Adrenal gland (tissue), 9 donors: ENCODE measurements at regions not wholly inside any gene's neighbourhood (a gene's known extent, or its start where the extent isn't known, plus 50 kb on each side); places are given as distances from the start of the nearest gene placed in this dataset.

ENCODE experiments used
- DNase-seq, 7 donors: peaks; one replicate each; pipeline ENCODE4 v3.0.0-alpha.2; 2019 to 2020
- H3K27ac ChIP-seq, 5 donors: fragments of 200-600 bp; sonication (generic) in 4 of 5; 1 replicate in 3 of 5; 2 replicates in 2 of 5; pipeline versions ENCODE4 v1.5.1 to v1.8.0; 2016 to 2020; ENCODE audit warnings: mild to moderate bottlenecking in 1 of 5
- H3K27me3 ChIP-seq: fragments of 200-600 bp; 2 replicates; pipeline ENCODE4 v1.8.0; 2021
- H3K36me3 ChIP-seq, 2 donors: fragments of 200-600 bp; replicated peaks in 1 of 2; 1 replicate in 1 of 2; 2 replicates in 1 of 2; pipeline versions ENCODE4 v1.5.1 to v1.8.0; 2018 to 2022
- H3K4me1 ChIP-seq, 2 donors: fragments of 200-600 bp; replicated peaks in 1 of 2; 1 replicate in 1 of 2; 2 replicates in 1 of 2; pipeline versions ENCODE4 v1.5.1 to v1.8.0; 2018 to 2021
- H3K4me3 ChIP-seq, 4 donors: fragments of 200-600 bp; sonication (generic) in 3 of 4; one replicate each; pipeline ENCODE4 v1.5.1; 2016 to 2018
- H3K9me3 ChIP-seq, 3 donors: fragments of 200-600 bp; sonication (generic) in 1 of 3; replicated peaks in 1 of 3; 1 replicate in 2 of 3; 2 replicates in 1 of 3; pipeline versions ENCODE4 v1.5.1 to v1.8.0; 2016 to 2021
- CTCF ChIP-seq, 6 experiments: fragments of 450-650 bp in 4 of 6; fragments of 200-600 bp in 2 of 6; sonication (generic) in 1 of 6; IDR thresholded peaks; 1 replicate in 5 of 6; 2 replicates in 1 of 6; pipeline versions ENCODE4 v1.5.1 to v1.8.0; 2016 to 2021; ENCODE audit warnings: antibody characterized with exemption in 6 of 6, mild to moderate bottlenecking in 2 of 6, moderate library complexity in 1 of 6
- POLR2A ChIP-seq, 2 donors: fragments of 450-650 bp; IDR thresholded peaks; one replicate each; pipeline ENCODE4 v1.6.1; 2017; ENCODE audit warnings: antibody characterized with exemption in 2 of 2, mild to moderate bottlenecking in 2 of 2, moderate library complexity in 1 of 2
- WGBS, 4 donors: extraction: QIAGEN DNeasy Blood & Tissue Kit in 2 of 4; methylation state at CpG; one replicate each; pipeline versions ENCODE4 v1.1.5 to v1.1.7; 2013 to 2017; 5-methylcytosine and 5-hydroxymethylcytosine counted together
- intact Hi-C, 2 donors: fragments of 100-400 bp; cut with DNase I; formaldehyde crosslinking; loops; one replicate each; pipeline versions ENCODE4 v1.14.1 to v1.15.0; 2022 to 2023
- donor health status: healthy with polysubstance abuse.
- donor health status: Bipolar disorder and iron deficiency.
- donor health status: DM: yes; HTN: yes; CAD: no.
- donor health status: DM: no; HTN: no; CAD: no.
- donor health status: DM: no; HTN: no; CAD: no.

- Histone ChIP-seq H3K9me3 (no peaks in the 10 kb centered on the region), H3K4me3 (peak overlapping the region in 1 of 4 donors; percentile 1), H3K27ac (no peak overlapping the region), H3K4me1 (no peaks in the 10 kb centered on the region), H3K27me3 (no peaks in the 10 kb centered on the region), H3K36me3 (no peaks in the 10 kb centered on the region)
- TF ChIP-seq POLR2A (IDR thresholded peaks at IDR 0.05) (no peak), CTCF (IDR thresholded peaks at IDR 0.05) (no peak)
- WGBS, 4 donors, result 40 to 48% (median 47%) methylated on average over 2 of the region's 2 CpGs
- intact Hi-C loops, result no loop called here
- DNase-seq, result no peak
These were observed 572.8 kb upstream of the KLHL29 start for GRCh38 chr2:22812065-22812680.

GRCh38 chr2:22817197-22817596 is 567.8 kb upstream of the KLHL29 start:
- H3K9me3 ChIP-seq, result no peaks in the 10 kb centered on the region
- H3K36me3 ChIP-seq, result no peaks in the 10 kb centered on the region
- no peak overlapping the region for H3K4me3 ChIP-seq
- no peak for TF ChIP-seq POLR2A (IDR thresholded peaks at IDR 0.05)
- TF ChIP-seq CTCF (IDR thresholded peaks at IDR 0.05), result no peak
- H3K4me1 ChIP-seq, result no peaks in the 10 kb centered on the region
- intact Hi-C loops, result no loop called here
- H3K27me3 ChIP-seq, result no peaks in the 10 kb centered on the region
- no peak overlapping the region for H3K27ac ChIP-seq
- peak in 5 of 7 donors; percentile 3 to 58 (median 20) for DNase-seq
- WGBS, 4 donors, result 54 to 58% (median 54%) methylated on average over 4 of the region's 4 CpGs

GRCh38 chr2:22821458-22821857 is 563.5 kb upstream of the KLHL29 start:
- no peaks in the 10 kb centered on the region for H3K4me1 ChIP-seq
- DNase-seq, result no peak
- H3K36me3 ChIP-seq, result no peaks in the 10 kb centered on the region
- TF ChIP-seq POLR2A (IDR thresholded peaks at IDR 0.05), result no peak
- TF ChIP-seq CTCF (IDR thresholded peaks at IDR 0.05), result no peak
- H3K9me3 ChIP-seq, result no peaks in the 10 kb centered on the region
- H3K27me3 ChIP-seq, result no peaks in the 10 kb centered on the region
- no peak overlapping the region for H3K27ac ChIP-seq
- intact Hi-C loops, result no loop called here
- H3K4me3 ChIP-seq, result no peak overlapping the region
- 51 to 54% (median 52%) methylated on average over 2 of the region's 2 CpGs for WGBS, 4 donors

- 49 to 82% (median 65%) methylated on average over 1 of the region's 1 CpG for WGBS, 4 donors
- Histone ChIP-seq H3K27me3 (no peaks in the 10 kb centered on the region), H3K36me3 (no peaks in the 10 kb centered on the region), H3K9me3 (no peaks in the 10 kb centered on the region), H3K27ac (no peak overlapping the region), H3K4me1 (no peaks in the 10 kb centered on the region), H3K4me3 (no peak overlapping the region)
- intact Hi-C loops, result no loop called here
- no peak for DNase-seq
- TF ChIP-seq CTCF (IDR thresholded peaks at IDR 0.05) (no peak), POLR2A (IDR thresholded peaks at IDR 0.05) (no peak)
These were observed 562.1 kb upstream of the KLHL29 start for GRCh38 chr2:22822835-22823234.
